Ascending aorta (tissue), 2 donors: ENCODE measurements at regions not wholly inside any gene's neighbourhood (a gene's known extent, or its start where the extent isn't known, plus 50 kb on each side); places are given as distances from the start of the nearest gene placed in this dataset.

ENCODE experiments used
- DNase-seq, 2 donors: peaks; one replicate each; pipeline ENCODE4 v3.0.0-alpha.2; 2019; ENCODE audit warnings: low spot score in 2 of 2
- H3K27ac ChIP-seq, 2 donors: fragments of 200-600 bp; sonication (generic); one replicate each; pipeline ENCODE4 v1.5.1; 2016 to 2017; ENCODE audit warnings: mild to moderate bottlenecking in 1 of 2
- H3K27me3 ChIP-seq: fragments of 200-600 bp; sonication (generic); one replicate; pipeline ENCODE4 v1.5.1; 2017
- H3K36me3 ChIP-seq, 2 donors: fragments of 200-600 bp; sonication (generic); one replicate each; pipeline ENCODE4 v1.5.1; 2016
- H3K4me1 ChIP-seq, 2 donors: fragments of 200-600 bp; sonication (generic); one replicate each; pipeline ENCODE4 v1.5.1; 2016 to 2017; ENCODE audit warnings: mild to moderate bottlenecking in 1 of 2
- H3K4me3 ChIP-seq, 2 donors: fragments of 200-600 bp; sonication (generic); one replicate each; pipeline ENCODE4 v1.5.1; 2016 to 2017; ENCODE audit warnings: mild to moderate bottlenecking in 1 of 2
- H3K9me3 ChIP-seq, 2 donors: fragments of 200-600 bp; sonication (generic); one replicate each; pipeline ENCODE4 v1.5.1; 2016
- CTCF ChIP-seq, 3 experiments: fragments of 200-600 bp in 2 of 3; fragments of 450-650 bp in 1 of 3; sonication (generic) in 2 of 3; IDR thresholded peaks; one replicate each; pipeline ENCODE4 v1.5.1; 2016 to 2019; ENCODE audit warnings: antibody characterized with exemption in 3 of 3, mild to moderate bottlenecking in 1 of 3, moderate library complexity in 1 of 3
- intact Hi-C: fragments of 100-400 bp; cut with DNase I; formaldehyde crosslinking; loops from one replicate; pipeline ENCODE4 v1.15.1; 2023

- intact Hi-C loops: no loop called here
- no peaks in the 10 kb centered on the region for H3K27me3 ChIP-seq
- H3K4me1 ChIP-seq: no peaks in the 10 kb centered on the region
- no peaks in the 10 kb centered on the region for H3K36me3 ChIP-seq
- H3K27ac ChIP-seq: no peak overlapping the region
- H3K9me3 ChIP-seq: no peaks in the 10 kb centered on the region
- no peak for DNase-seq
- no peak overlapping the region for H3K4me3 ChIP-seq
- peak in 1 of 3 experiments; percentile 8 for TF ChIP-seq CTCF (IDR thresholded peaks at IDR 0.05)
These were observed 152.8 kb upstream of the NTM start for GRCh38 chr11:131217313-131218310.

DNA sequence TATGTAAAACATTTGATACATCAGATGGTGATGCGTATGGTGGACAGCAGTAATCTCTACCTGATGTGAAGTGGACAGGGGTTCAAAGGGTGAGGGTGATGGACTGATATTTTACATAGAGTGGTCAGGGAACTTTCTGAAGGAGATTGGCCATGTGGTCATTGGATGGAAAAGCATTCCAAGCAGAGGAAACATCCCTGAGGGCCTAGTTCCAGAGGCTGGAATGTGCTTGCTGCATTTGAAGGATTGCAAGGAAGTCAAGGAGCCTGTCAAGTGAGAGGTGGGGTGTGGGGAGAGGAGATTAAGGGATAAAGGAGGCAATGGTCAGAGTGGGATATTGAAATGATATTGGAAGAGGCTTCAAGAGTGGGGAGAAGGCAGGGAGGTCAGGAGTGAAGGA lies 151.9 kb upstream of the NTM start:
- H3K36me3 ChIP-seq: no peaks in the 10 kb centered on the region
- H3K27ac ChIP-seq: no peak overlapping the region
- H3K4me3 ChIP-seq: no peak overlapping the region
- H3K9me3 ChIP-seq: no peaks in the 10 kb centered on the region
- intact Hi-C loops: no loop called here
- TF ChIP-seq CTCF (IDR thresholded peaks at IDR 0.05): no peak
- H3K4me1 ChIP-seq: no peaks in the 10 kb centered on the region
- DNase-seq: no peak
- H3K27me3 ChIP-seq: no peaks in the 10 kb centered on the region

- H3K9me3 ChIP-seq: no peaks in the 10 kb centered on the region
- DNase-seq: no peak
- H3K4me3 ChIP-seq: no peak overlapping the region
- H3K27me3 ChIP-seq: no peaks in the 10 kb centered on the region
- intact Hi-C loops: no loop called here
- TF ChIP-seq CTCF (IDR thresholded peaks at IDR 0.05): no peak
- H3K4me1 ChIP-seq: no peaks in the 10 kb centered on the region
- H3K27ac ChIP-seq: no peak overlapping the region
- no peaks in the 10 kb centered on the region for H3K36me3 ChIP-seq
These were observed 150.8 kb upstream of the NTM start for GRCh38 chr11:131219646-131220045.

DNA sequence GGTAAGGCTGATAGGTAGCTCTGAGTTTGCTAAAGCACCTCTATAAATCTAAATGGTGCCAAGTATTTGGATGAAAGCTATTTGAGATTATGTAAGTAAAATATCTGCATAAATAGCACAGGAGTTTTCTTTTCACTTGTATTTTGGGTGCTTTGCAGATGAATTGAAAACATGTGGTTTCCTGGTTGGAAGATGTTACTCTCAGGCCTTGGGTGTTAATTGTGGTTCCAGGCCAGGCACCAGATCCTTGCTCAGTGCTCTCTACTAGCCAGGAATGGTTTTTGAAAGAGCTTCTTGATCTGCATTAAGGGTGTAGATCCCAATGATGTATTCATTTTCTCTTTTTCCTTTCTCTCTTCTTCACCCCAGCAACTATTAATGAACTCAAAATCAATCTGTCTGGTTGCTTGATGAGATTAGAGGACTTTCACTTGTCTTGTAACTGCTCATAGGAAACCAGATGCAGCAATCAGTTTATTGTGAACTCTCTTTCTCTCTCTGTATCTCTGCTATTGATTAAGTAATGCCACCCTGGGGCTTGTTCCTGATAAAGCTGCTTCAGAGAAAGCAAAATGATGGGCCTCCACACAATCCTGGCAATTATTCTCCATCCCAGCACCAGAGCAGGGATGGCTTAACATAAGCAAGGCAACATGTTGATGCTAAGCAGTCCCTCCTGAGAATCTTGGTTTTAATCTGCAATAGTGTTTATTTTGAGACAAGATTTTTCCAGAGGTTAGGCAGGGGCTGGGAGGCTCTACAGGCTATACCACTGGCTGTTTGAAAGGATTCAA lies 147.0 kb upstream of the NTM start:
- Histone ChIP-seq H3K27me3 (no peaks in the 10 kb centered on the region), H3K27ac (no peak overlapping the region), H3K36me3 (no peaks in the 10 kb centered on the region), H3K9me3 (no peaks in the 10 kb centered on the region), H3K4me3 (no peak overlapping the region), H3K4me1 (no peaks in the 10 kb centered on the region)
- TF ChIP-seq CTCF (IDR thresholded peaks at IDR 0.05): no peak
- intact Hi-C loops: no loop called here
- no peak for DNase-seq

DNA sequence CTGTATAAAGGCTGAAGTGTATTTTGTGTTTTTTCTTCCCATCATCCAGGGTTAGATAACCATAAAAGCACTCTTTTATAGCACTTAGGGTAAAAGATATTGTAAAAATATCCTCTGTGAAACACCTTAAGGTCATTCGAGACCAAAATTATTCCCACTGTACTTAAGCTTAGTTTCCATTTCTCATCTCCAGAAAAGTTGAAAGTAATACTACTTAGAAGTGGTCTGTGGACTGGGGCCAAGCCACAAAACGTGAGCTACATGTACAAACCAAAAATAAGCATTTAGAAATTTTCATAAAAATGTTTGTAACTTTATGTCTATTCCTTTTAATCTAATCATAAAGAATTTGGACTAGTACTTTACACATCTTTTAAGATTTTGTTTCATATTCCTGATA lies 142.0 kb upstream of the NTM start:
- no peaks in the 10 kb centered on the region for H3K27me3 ChIP-seq
- DNase-seq: no peak
- no peaks in the 10 kb centered on the region for H3K4me1 ChIP-seq
- no peak for TF ChIP-seq CTCF (IDR thresholded peaks at IDR 0.05)
- H3K36me3 ChIP-seq: no peaks in the 10 kb centered on the region
- H3K27ac ChIP-seq: no peak overlapping the region
- no peak overlapping the region for H3K4me3 ChIP-seq
- intact Hi-C loops: no loop called here
- H3K9me3 ChIP-seq: no peaks in the 10 kb centered on the region
